Activated naive CD8-positive, alpha-beta T cell treated with anti-CD3 and anti-CD28 coated beads for 36 hours (primary cell): ENCODE measurements at regions not wholly inside any gene's neighbourhood (a gene's known extent, or its start where the extent isn't known, plus 50 kb on each side); places are given as distances from the start of the nearest gene placed in this dataset.

Experiments
- DNase-seq: peaks from one replicate; pipeline ENCODE4 v3.0.0; 2021
- H3K27ac Mint-ChIP-seq: one replicate; pipeline ENCODE4 v1.8.0; 2022; ENCODE audit warnings: mild to moderate bottlenecking, moderate library complexity, mixed read lengths
- H3K27me3 Mint-ChIP-seq: one replicate; pipeline ENCODE4 v1.8.0; 2022; ENCODE audit warnings: mild to moderate bottlenecking, mixed read lengths
- H3K36me3 Mint-ChIP-seq: one replicate; pipeline ENCODE4 v1.8.0; 2021; ENCODE audit warnings: mild to moderate bottlenecking, mixed read lengths
- H3K4me1 Mint-ChIP-seq: one replicate; pipeline ENCODE4 v1.8.0; 2021; ENCODE audit warnings: mixed read lengths
- H3K4me3 Mint-ChIP-seq: one replicate; pipeline ENCODE4 v1.8.0; 2022; ENCODE audit warnings: mild to moderate bottlenecking, moderate library complexity, mixed read lengths
- H3K9me3 Mint-ChIP-seq: one replicate; pipeline ENCODE4 v1.8.0; 2022; ENCODE audit warnings: mixed read lengths

- Mint-ChIP-seq H3K4me3 (no peak overlapping the region), H3K9me3 (no peaks in the 10 kb centered on the region), H3K27ac (no peak overlapping the region)
These were observed 516.9 kb downstream of the SLC16A7 start for GRCh38 chr12:60112763-60113162.

GRCh38 chr12:60114169-60114568 lies 518.3 kb downstream of the SLC16A7 start:
- DNase-seq, result no peak
- Mint-ChIP-seq H3K4me3 (no peak overlapping the region), H3K27me3 (no peaks in the 10 kb centered on the region), H3K9me3 (no peaks in the 10 kb centered on the region), H3K36me3 (no peaks in the 10 kb centered on the region), H3K27ac (no peak overlapping the region), H3K4me1 (no peaks in the 10 kb centered on the region)

More at GRCh38 chr12:60112763-60113162, 516.9 kb downstream of the SLC16A7 start:
- DNase-seq, result no peak
- H3K4me1 Mint-ChIP-seq, result no peaks in the 10 kb centered on the region
- no peaks in the 10 kb centered on the region for H3K27me3 Mint-ChIP-seq
- no peaks in the 10 kb centered on the region for H3K36me3 Mint-ChIP-seq

DNA sequence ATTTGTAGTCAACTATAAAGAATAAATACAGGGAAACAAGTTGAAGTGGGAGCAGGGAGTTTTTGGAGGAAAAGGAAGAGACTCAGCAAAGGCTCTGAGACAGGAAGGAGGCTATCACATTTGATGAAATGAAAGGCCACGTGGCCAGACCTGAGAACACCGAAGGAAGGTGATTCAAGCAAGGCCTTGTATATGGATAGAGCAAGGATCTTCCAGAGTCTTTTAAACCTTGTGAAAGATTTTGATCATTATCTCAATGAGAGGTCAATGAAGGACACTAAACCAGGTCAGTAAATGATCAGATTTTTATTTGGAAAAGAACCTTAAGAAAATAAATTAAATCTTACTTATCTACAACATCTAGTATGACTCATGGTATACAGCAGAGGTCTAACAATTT lies 523.5 kb downstream of the SLC16A7 start:
- no peaks in the 10 kb centered on the region for H3K36me3 Mint-ChIP-seq

GRCh38 chr12:60120199-60120598 lies 524.4 kb downstream of the SLC16A7 start:
- Mint-ChIP-seq H3K9me3 (no peaks in the 10 kb centered on the region), H3K4me3 (no peak overlapping the region)

More for the DNA sequence above, 523.5 kb downstream of the SLC16A7 start:
- Mint-ChIP-seq H3K27me3 (no peaks in the 10 kb centered on the region), H3K9me3 (no peaks in the 10 kb centered on the region), H3K4me3 (no peak overlapping the region), H3K4me1 (no peaks in the 10 kb centered on the region), H3K27ac (no peak overlapping the region)
- DNase-seq, result no peak

DNA sequence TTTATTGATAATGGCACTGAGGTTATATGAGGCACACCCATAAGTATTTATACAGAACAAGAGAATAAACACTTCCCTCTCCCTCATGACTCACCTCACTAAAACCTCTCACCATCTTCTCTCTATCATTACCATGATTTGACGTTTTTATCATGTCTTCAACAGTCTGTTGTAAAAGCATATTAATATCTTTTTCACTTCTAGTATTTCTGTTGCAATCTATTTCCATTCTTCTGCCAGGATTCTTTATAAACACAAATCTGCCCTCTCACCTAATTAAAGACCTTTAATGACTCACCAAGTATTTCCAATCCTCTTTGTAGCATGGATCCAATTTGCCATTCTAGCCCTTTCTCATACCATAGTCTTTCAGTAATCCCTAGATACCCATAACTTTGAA lies 527.7 kb downstream of the SLC16A7 start:
- Mint-ChIP-seq H3K27ac (no peak overlapping the region), H3K27me3 (no peaks in the 10 kb centered on the region)

More at GRCh38 chr12:60120199-60120598, 524.4 kb downstream of the SLC16A7 start:
- DNase-seq, result no peak
- Mint-ChIP-seq H3K36me3 (no peaks in the 10 kb centered on the region), H3K27ac (no peak overlapping the region), H3K27me3 (no peaks in the 10 kb centered on the region), H3K4me1 (no peaks in the 10 kb centered on the region)

DNA sequence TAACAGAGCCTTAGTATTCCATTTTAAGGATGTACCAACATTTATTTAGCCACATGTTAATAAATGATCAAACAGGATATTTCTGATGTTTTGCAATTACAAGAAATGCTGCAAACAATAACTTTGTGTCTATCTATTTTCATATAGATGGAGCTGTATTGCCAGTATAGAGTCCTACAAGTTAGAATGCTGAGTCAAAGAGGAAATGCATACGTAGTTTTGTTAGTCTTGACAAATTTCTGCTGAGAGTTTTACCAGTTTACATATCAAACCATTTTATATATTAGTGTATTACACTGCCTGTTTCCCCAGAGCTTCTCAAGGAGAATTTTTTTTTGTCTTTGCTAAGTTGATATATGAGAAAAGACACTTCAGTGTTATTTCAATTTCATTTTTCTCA lies 541.7 kb downstream of the SLC16A7 start:
- H3K9me3 Mint-ChIP-seq, result no peaks in the 10 kb centered on the region
- H3K36me3 Mint-ChIP-seq, result no peaks in the 10 kb centered on the region
- H3K4me3 Mint-ChIP-seq, result no peak overlapping the region
- no peaks in the 10 kb centered on the region for H3K4me1 Mint-ChIP-seq
- DNase-seq, result no peak
- no peak overlapping the region for H3K27ac Mint-ChIP-seq
- H3K27me3 Mint-ChIP-seq, result no peaks in the 10 kb centered on the region

More for the DNA sequence above, 527.7 kb downstream of the SLC16A7 start:
- Mint-ChIP-seq H3K36me3 (no peaks in the 10 kb centered on the region), H3K4me1 (no peaks in the 10 kb centered on the region), H3K4me3 (no peak overlapping the region), H3K9me3 (no peaks in the 10 kb centered on the region)
- no peak for DNase-seq

DNA sequence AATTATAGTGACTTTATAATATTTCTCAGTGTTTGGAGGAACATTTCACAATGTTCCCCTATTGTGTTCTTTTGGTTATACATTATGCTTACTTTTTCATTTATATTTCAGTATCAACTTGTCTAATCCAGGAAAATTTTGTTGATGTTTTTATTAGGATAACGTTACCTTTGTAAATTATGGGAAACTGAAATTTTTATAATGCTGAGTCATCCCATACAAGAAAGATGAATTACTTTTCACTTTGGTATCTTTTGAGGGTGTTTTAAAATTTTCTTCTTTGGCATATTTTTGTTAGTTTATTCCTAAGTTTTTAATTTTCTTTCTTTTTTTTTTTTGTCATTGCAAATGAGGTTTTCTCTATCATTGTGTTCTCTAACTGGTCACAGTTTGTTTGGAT lies 542.7 kb downstream of the SLC16A7 start:
- no peak for DNase-seq
- Mint-ChIP-seq H3K4me1 (no peaks in the 10 kb centered on the region), H3K27me3 (no peaks in the 10 kb centered on the region), H3K27ac (no peak overlapping the region), H3K4me3 (no peak overlapping the region), H3K9me3 (no peaks in the 10 kb centered on the region), H3K36me3 (no peaks in the 10 kb centered on the region)

- no peaks in the 10 kb centered on the region for H3K4me1 Mint-ChIP-seq
- H3K36me3 Mint-ChIP-seq, result no peaks in the 10 kb centered on the region
- no peaks in the 10 kb centered on the region for H3K27me3 Mint-ChIP-seq
- no peak overlapping the region for H3K27ac Mint-ChIP-seq
- DNase-seq, result no peak
- no peaks in the 10 kb centered on the region for H3K9me3 Mint-ChIP-seq
- H3K4me3 Mint-ChIP-seq, result no peak overlapping the region
These were observed 548.6 kb downstream of the SLC16A7 start for GRCh38 chr12:60144395-60144794.

DNA sequence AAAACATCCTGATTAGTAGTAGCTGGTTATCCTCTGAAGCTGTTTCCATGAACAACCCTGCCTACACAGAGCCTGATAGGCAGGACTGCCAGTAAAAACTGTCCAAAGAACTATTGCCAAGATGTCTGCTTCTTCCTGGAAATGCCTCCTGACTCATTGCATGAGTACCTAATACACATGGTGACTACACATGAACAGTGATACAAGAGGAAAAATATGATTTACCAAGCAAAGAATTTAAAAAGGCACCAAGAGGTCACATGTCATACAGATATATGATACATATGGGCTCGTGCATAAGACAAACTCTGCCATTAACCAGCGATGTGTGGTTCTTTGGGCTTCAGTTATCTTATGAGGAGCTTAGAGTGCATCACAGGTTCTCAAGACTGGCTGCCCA lies 552.3 kb downstream of the SLC16A7 start:
- Mint-ChIP-seq H3K36me3 (no peaks in the 10 kb centered on the region), H3K4me3 (no peak overlapping the region), H3K4me1 (no peaks in the 10 kb centered on the region), H3K9me3 (peaks cover 5% of the 10 kb centered on the region), H3K27ac (no peak overlapping the region), H3K27me3 (no peaks in the 10 kb centered on the region)
- no peak for DNase-seq

DNA sequence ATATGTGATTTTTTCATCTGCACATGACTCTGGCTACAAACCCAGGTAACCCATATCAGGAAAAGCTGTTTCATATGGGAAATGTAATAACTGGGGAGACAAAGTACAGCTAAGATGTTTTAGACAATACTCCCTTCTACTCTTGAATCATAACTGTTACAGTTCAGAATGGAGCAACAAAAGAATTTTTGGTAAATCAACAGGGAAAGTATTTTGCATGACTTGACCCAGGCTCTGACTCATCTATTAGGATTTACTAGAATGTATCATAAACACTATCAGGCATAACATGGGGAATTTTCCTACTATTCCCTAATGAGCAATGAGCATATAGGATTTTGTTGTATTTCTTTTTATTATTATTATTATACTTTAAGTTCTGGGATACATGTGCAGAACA lies 553.0 kb downstream of the SLC16A7 start:
- Mint-ChIP-seq H3K36me3 (no peaks in the 10 kb centered on the region), H3K4me1 (no peaks in the 10 kb centered on the region), H3K27me3 (no peaks in the 10 kb centered on the region), H3K4me3 (no peak overlapping the region), H3K9me3 (peaks cover 5% of the 10 kb centered on the region), H3K27ac (no peak overlapping the region)
- DNase-seq, result no peak

DNA sequence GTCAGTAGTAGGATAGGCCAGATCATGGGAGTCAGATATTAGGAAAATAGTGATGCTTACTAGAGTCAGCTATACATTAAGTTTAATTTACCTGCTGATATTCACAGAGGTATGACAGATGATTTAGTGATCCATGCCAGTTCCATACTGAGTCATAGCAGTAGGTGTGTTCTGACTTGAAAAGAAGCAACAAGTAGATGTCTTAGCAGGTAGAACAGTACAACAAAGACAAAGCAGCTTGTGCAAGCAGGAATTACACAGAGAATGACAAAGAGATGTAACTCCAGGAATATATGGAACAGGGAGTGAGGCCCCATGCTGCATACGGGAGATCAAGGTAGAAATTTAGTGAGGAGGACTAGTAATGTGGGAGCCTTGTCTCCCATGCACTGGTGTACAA lies 556.9 kb downstream of the SLC16A7 start:
- Mint-ChIP-seq H3K27ac (no peak overlapping the region), H3K9me3 (peaks cover 5% of the 10 kb centered on the region), H3K4me3 (no peak overlapping the region), H3K36me3 (no peaks in the 10 kb centered on the region), H3K4me1 (no peaks in the 10 kb centered on the region), H3K27me3 (no peaks in the 10 kb centered on the region)
- DNase-seq, result no peak

DNA sequence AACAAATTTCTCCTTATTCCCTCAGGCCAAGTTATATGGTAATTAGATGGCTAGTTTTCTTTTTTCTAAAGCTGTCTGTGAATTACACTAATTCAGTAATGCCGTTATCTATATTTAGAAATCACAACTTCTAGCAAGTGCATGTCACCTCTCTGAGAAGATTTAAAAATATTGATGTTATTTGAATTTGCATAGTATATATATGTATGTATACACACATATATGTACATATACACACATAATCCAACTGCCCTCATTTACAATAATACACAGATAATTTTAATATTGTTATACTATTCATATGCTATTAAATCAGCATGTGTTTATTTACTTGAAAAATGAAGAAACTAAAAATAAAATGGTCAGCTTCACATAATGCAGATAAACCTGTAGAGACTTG lies 563.9 kb downstream of the SLC16A7 start:
- Mint-ChIP-seq H3K27ac (no peak overlapping the region), H3K4me1 (no peaks in the 10 kb centered on the region), H3K4me3 (no peak overlapping the region), H3K9me3 (no peaks in the 10 kb centered on the region), H3K36me3 (no peaks in the 10 kb centered on the region), H3K27me3 (no peaks in the 10 kb centered on the region)
- DNase-seq, result no peak

- DNase-seq, result no peak
- H3K27me3 Mint-ChIP-seq, result no peaks in the 10 kb centered on the region
- no peak overlapping the region for H3K27ac Mint-ChIP-seq
- H3K4me3 Mint-ChIP-seq, result no peak overlapping the region
- no peaks in the 10 kb centered on the region for H3K36me3 Mint-ChIP-seq
- no peaks in the 10 kb centered on the region for H3K9me3 Mint-ChIP-seq
- H3K4me1 Mint-ChIP-seq, result no peaks in the 10 kb centered on the region
These were observed 567.3 kb downstream of the SLC16A7 start for GRCh38 chr12:60162988-60163720.

DNA sequence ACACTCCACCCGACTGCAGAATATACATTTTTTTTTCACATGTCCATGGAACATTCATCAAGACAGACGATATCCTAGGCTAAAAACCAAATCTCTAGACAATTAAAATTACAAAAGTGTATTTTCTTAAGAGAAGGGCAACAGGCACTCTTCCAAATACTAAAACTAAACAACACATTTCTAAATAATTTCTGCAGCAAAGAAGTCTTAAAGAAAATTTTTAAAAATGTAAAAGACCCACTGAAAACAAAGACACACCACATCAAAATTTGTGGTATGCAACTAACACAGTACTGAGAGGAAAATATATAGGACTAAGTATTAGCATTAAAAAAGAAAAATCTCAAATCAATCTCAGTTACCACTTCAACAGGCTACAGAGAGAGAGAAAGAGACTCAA lies 570.0 kb downstream of the SLC16A7 start:
- Mint-ChIP-seq H3K27ac (no peak overlapping the region), H3K36me3 (no peaks in the 10 kb centered on the region), H3K4me3 (no peak overlapping the region), H3K27me3 (no peaks in the 10 kb centered on the region), H3K4me1 (no peaks in the 10 kb centered on the region), H3K9me3 (no peaks in the 10 kb centered on the region)
- DNase-seq, result no peak

GRCh38 chr12:60168441-60168840 lies 572.6 kb downstream of the SLC16A7 start:
- no peak for DNase-seq
- no peaks in the 10 kb centered on the region for H3K4me1 Mint-ChIP-seq
- no peaks in the 10 kb centered on the region for H3K36me3 Mint-ChIP-seq
- no peak overlapping the region for H3K27ac Mint-ChIP-seq
- H3K9me3 Mint-ChIP-seq, result no peaks in the 10 kb centered on the region
- H3K27me3 Mint-ChIP-seq, result no peaks in the 10 kb centered on the region
- H3K4me3 Mint-ChIP-seq, result no peak overlapping the region

DNA sequence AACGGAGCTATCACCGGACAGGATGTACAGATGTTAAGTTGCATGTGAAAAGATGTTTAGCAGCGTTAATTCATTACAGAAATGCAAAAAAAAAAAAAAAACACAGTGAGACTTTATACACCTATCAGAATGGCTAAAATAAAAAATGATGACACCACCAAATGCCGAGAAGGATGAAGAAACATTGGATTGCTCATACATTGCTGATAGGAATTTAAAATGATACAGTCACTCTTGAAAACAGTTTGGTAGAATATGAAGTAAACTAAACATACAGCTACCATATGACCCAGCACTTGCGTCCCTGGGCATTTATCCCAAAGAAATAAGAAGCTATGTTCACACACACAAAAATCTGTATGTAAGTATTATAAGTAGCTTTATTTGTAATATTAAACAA lies 574.1 kb downstream of the SLC16A7 start:
- no peaks in the 10 kb centered on the region for H3K36me3 Mint-ChIP-seq
- DNase-seq, result no peak
- H3K9me3 Mint-ChIP-seq, result no peaks in the 10 kb centered on the region
- no peaks in the 10 kb centered on the region for H3K4me1 Mint-ChIP-seq
- H3K27me3 Mint-ChIP-seq, result no peaks in the 10 kb centered on the region
- H3K4me3 Mint-ChIP-seq, result no peak overlapping the region
- no peak overlapping the region for H3K27ac Mint-ChIP-seq
